ENCODE measurements at regions not wholly inside any gene's neighbourhood (a gene's known extent, or its start where the extent isn't known, plus 50 kb on each side); places are given as distances from the start of the nearest gene placed in this dataset.

- TF ChIP-seq, protein P1, sequence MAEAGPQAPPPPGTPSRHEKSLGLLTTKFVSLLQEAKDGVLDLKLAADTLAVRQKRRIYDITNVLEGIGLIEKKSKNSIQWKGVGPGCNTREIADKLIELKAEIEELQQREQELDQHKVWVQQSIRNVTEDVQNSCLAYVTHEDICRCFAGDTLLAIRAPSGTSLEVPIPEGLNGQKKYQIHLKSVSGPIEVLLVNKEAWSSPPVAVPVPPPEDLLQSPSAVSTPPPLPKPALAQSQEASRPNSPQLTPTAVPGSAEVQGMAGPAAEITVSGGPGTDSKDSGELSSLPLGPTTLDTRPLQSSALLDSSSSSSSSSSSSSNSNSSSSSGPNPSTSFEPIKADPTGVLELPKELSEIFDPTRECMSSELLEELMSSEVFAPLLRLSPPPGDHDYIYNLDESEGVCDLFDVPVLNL (CRISPR knock-in tag; IDR thresholded peaks at IDR 0.05; ENCODE audit: borderline replicate concordance, low read depth) = no peak
- TF ChIP-seq, protein P2, sequence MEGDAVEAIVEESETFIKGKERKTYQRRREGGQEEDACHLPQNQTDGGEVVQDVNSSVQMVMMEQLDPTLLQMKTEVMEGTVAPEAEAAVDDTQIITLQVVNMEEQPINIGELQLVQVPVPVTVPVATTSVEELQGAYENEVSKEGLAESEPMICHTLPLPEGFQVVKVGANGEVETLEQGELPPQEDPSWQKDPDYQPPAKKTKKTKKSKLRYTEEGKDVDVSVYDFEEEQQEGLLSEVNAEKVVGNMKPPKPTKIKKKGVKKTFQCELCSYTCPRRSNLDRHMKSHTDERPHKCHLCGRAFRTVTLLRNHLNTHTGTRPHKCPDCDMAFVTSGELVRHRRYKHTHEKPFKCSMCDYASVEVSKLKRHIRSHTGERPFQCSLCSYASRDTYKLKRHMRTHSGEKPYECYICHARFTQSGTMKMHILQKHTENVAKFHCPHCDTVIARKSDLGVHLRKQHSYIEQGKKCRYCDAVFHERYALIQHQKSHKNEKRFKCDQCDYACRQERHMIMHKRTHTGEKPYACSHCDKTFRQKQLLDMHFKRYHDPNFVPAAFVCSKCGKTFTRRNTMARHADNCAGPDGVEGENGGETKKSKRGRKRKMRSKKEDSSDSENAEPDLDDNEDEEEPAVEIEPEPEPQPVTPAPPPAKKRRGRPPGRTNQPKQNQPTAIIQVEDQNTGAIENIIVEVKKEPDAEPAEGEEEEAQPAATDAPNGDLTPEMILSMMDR (IDR thresholded peaks at IDR 0.05) = peak; percentile 25; the same call in 1 of the 2 replicates
- no peak for TF ChIP-seq IRF2 (CRISPR knock-in tag; IDR thresholded peaks at IDR 0.05; ENCODE audit: borderline replicate concordance, low read depth)
- no peak for TF ChIP-seq JUN (CRISPR knock-in tag; IDR thresholded peaks at IDR 0.05)
- no peak for TF ChIP-seq HMGXB4 (CRISPR knock-in tag; IDR thresholded peaks at IDR 0.05)
- TF ChIP-seq ELF4 (CRISPR knock-in tag; IDR thresholded peaks at IDR 0.05; ENCODE audit: low read depth) = no peak
- no peak for TF ChIP-seq TEAD4 (CRISPR knock-in tag; IDR thresholded peaks at IDR 0.05)
- no peak for TF ChIP-seq USF1 (CRISPR knock-in tag; IDR thresholded peaks at IDR 0.05)
- no peak for TF ChIP-seq ATF2 (CRISPR knock-in tag; IDR thresholded peaks at IDR 0.05; ENCODE audit: borderline replicate concordance, low read depth)
- no peak for TF ChIP-seq MAX (CRISPR knock-in tag; IDR thresholded peaks at IDR 0.05)
- no peak for TF ChIP-seq TP53 (CRISPR knock-in tag; IDR thresholded peaks at IDR 0.05)
- no peak for TF ChIP-seq RELA (CRISPR knock-in tag; IDR thresholded peaks at IDR 0.05; ENCODE audit: borderline replicate concordance)
- TF ChIP-seq ZNF671 (CRISPR knock-in tag; IDR thresholded peaks at IDR 0.05) = no peak
- TF ChIP-seq USF2 (CRISPR knock-in tag; IDR thresholded peaks at IDR 0.05) = no peak
Observed at GRCh38 chr4:60463857-60464502, 736.1 kb upstream of the ADGRL3 start.

Data from WTC11 (cell line).